Loucy (cell line): ENCODE measurements at regions not wholly inside any gene's neighbourhood (a gene's known extent, or its start where the extent isn't known, plus 50 kb on each side); places are given as distances from the start of the nearest gene placed in this dataset.

Source experiments
- H2AFZ ChIP-seq: fragments of 200-600 bp; sonication (generic); 2 replicates; pipeline ENCODE4 v1.6.0; 2016; ENCODE audit warnings: antibody characterized with exemption, mild to moderate bottlenecking, low read length, moderate library complexity
- H3F3A ChIP-seq: fragments of 200-600 bp; 2 replicates; pipeline ENCODE4 v1.6.0; 2016; ENCODE audit warnings: antibody characterized with exemption, low read depth, mild to moderate bottlenecking
- H3K27me3 ChIP-seq: fragments of 200-600 bp; sonication (generic); 2 replicates; pipeline ENCODE4 v1.6.1; 2014; ENCODE audit warnings: low read length, mild to moderate bottlenecking; ENCODE audit not compliant: insufficient read depth, poor library complexity, severe bottlenecking
- H3K36me3 ChIP-seq: fragments of 200-600 bp; sonication (generic); 2 replicates; pipeline ENCODE4 v1.6.1; 2016; ENCODE audit warnings: low read length; ENCODE audit not compliant: insufficient read depth
- H3K4me1 ChIP-seq: fragments of 200-600 bp; sonication (generic); 2 replicates; pipeline ENCODE4 v1.5.1; 2014; ENCODE audit warnings: low read length, mild to moderate bottlenecking; ENCODE audit not compliant: insufficient read depth, poor library complexity, severe bottlenecking
- H3K4me2 ChIP-seq: fragments of 200-600 bp; sonication (generic); 2 replicates; pipeline ENCODE4 v1.6.0; 2014; ENCODE audit warnings: antibody characterized with exemption, low read length, low read depth, mild to moderate bottlenecking; ENCODE audit not compliant: poor library complexity, severe bottlenecking
- H3K4me3 ChIP-seq: fragments of 200-600 bp; sonication (generic); 2 replicates; pipeline ENCODE4 v1.5.1; 2014; ENCODE audit warnings: low read length, mild to moderate bottlenecking, mixed read lengths; ENCODE audit not compliant: poor library complexity, severe bottlenecking
- H3K79me2 ChIP-seq: fragments of 200-600 bp; sonication (generic); 2 replicates; pipeline ENCODE4 v1.6.1; 2014; ENCODE audit warnings: low read length; ENCODE audit not compliant: insufficient read depth
- H3K9ac ChIP-seq: fragments of 200-600 bp; sonication (generic); 2 replicates; pipeline ENCODE4 v1.6.0; 2014; ENCODE audit warnings: mild to moderate bottlenecking, low read depth, low read length, moderate library complexity; ENCODE audit not compliant: poor library complexity, severe bottlenecking
- H3K9me2 ChIP-seq: fragments of 200-600 bp; sonication (generic); replicated peaks from 2 replicates; pipeline ENCODE4 v1.6.1; 2016; ENCODE audit warnings: low read depth, low read length, mixed read lengths
- H3K9me3 ChIP-seq: fragments of 200-600 bp; sonication (generic); 2 replicates; pipeline ENCODE4 v1.6.1; 2014; ENCODE audit warnings: mild to moderate bottlenecking, antibody characterized with exemption, low read length, low read depth; ENCODE audit not compliant: insufficient read depth
- H4K20me1 ChIP-seq: fragments of 200-600 bp; sonication (generic); 2 replicates; pipeline ENCODE4 v1.6.0; 2014; ENCODE audit warnings: antibody characterized with exemption, low read length, mild to moderate bottlenecking; ENCODE audit not compliant: insufficient read depth, poor library complexity, severe bottlenecking
- CTCF ChIP-seq: fragments of 200-600 bp; sonication (generic); conservative IDR thresholded peaks from 2 replicates; pipeline ENCODE4 v1.5.1; 2014; ENCODE audit warnings: mild to moderate bottlenecking, antibody characterized with exemption, low read length
- EZH2phosphoT487 ChIP-seq: fragments of 200-600 bp; IDR thresholded peaks from 2 replicates; pipeline ENCODE4 v1.6.1; 2018; ENCODE audit warnings: antibody characterized with exemption, mild to moderate bottlenecking, moderate library complexity, borderline replicate concordance

GRCh38 chr3:69530554-69530953 is 144.7 kb upstream of the FRMD4B start:
- Histone ChIP-seq H3K79me2 (no peaks in the 10 kb centered on the region), H3K4me1 (no peaks in the 10 kb centered on the region), H3K9me3 (peaks cover 3% of the 10 kb centered on the region; the same call in 1 of the 2 replicates), H2AFZ (no peak overlapping the region), H3K4me2 (no peak overlapping the region), H3K36me3 (no peaks in the 10 kb centered on the region), H3K9me2 (no peaks in the 10 kb centered on the region), H3K27me3 (no peaks in the 10 kb centered on the region), H4K20me1 (no peaks in the 10 kb centered on the region), H3K9ac (no peak overlapping the region), H3F3A (no peaks in the 10 kb centered on the region), H3K4me3 (no peak overlapping the region)
- TF ChIP-seq CTCF (no peak), EZH2phosphoT487 (no peak)

GRCh38 chr3:69527498-69527897 is 141.6 kb upstream of the FRMD4B start:
- Histone ChIP-seq H3K36me3 (no peaks in the 10 kb centered on the region), H3F3A (no peaks in the 10 kb centered on the region)
- TF ChIP-seq CTCF = no peak
- no peak for TF ChIP-seq EZH2phosphoT487

GRCh38 chr3:69524816-69525215 is 138.9 kb upstream of the FRMD4B start:
- Histone ChIP-seq H3K4me3 (no peak overlapping the region), H3F3A (no peaks in the 10 kb centered on the region), H3K9me3 (no peaks in the 10 kb centered on the region; the same call in 1 of the 2 replicates), H2AFZ (no peak overlapping the region), H4K20me1 (no peaks in the 10 kb centered on the region), H3K9ac (no peak overlapping the region), H3K36me3 (no peaks in the 10 kb centered on the region), H3K4me1 (no peaks in the 10 kb centered on the region), H3K4me2 (no peak overlapping the region), H3K79me2 (no peaks in the 10 kb centered on the region), H3K27me3 (no peaks in the 10 kb centered on the region), H3K9me2 (no peaks in the 10 kb centered on the region)
- TF ChIP-seq CTCF (no peak), EZH2phosphoT487 (no peak)

More at GRCh38 chr3:69527498-69527897, 141.6 kb upstream of the FRMD4B start:
- Histone ChIP-seq H3K4me1 (no peaks in the 10 kb centered on the region), H3K9me2 (no peaks in the 10 kb centered on the region), H3K79me2 (no peaks in the 10 kb centered on the region), H3K4me3 (no peak overlapping the region), H3K4me2 (no peak overlapping the region), H2AFZ (no peak overlapping the region), H3K27me3 (no peaks in the 10 kb centered on the region), H4K20me1 (no peaks in the 10 kb centered on the region), H3K9ac (no peak overlapping the region), H3K9me3 (no peaks in the 10 kb centered on the region; the same call in 1 of the 2 replicates)
